ENCODE measurements at regions not wholly inside any gene's neighbourhood (a gene's known extent, or its start where the extent isn't known, plus 50 kb on each side); places are given as distances from the start of the nearest gene placed in this dataset.
A peak's percentile ranks its signal among the peaks of the same experiment; 100 is the strongest.

DNA sequence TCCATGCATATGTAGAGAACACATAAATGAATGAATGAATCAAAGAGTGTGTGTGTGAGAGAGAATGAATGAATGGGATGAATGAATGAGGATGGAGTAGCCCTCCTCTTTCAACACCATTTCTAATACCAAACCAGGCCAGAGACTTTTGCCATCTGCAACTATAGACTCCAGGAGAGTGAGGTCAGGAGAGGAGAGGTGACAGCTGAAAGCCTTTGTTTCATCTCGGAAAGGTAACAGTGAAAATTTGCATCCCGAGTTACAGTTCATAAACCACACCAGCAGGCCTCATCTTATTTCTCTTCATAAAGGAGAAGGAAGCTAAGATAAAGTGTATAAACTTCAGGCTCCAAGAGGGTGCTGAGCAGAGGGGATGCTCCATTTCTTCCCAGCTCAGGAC, 255.3 kb upstream of the KLF4 start:
- Histone ChIP-seq H3K36me3 (no peaks in the 10 kb centered on the region), H3K4me1 (peaks cover 0 to 5% (median 0%) of the 10 kb centered on the region in 4 donors), H3K4me3 (no peak overlapping the region), H3K27ac (no peak overlapping the region), H3K9me3 (no peaks in the 10 kb centered on the region), H3K27me3 (no peaks in the 10 kb centered on the region)
- no peak for DNase-seq
- TF ChIP-seq POLR2A (IDR thresholded peaks at IDR 0.05): no peak
- TF ChIP-seq, protein P1, sequence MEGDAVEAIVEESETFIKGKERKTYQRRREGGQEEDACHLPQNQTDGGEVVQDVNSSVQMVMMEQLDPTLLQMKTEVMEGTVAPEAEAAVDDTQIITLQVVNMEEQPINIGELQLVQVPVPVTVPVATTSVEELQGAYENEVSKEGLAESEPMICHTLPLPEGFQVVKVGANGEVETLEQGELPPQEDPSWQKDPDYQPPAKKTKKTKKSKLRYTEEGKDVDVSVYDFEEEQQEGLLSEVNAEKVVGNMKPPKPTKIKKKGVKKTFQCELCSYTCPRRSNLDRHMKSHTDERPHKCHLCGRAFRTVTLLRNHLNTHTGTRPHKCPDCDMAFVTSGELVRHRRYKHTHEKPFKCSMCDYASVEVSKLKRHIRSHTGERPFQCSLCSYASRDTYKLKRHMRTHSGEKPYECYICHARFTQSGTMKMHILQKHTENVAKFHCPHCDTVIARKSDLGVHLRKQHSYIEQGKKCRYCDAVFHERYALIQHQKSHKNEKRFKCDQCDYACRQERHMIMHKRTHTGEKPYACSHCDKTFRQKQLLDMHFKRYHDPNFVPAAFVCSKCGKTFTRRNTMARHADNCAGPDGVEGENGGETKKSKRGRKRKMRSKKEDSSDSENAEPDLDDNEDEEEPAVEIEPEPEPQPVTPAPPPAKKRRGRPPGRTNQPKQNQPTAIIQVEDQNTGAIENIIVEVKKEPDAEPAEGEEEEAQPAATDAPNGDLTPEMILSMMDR (IDR thresholded peaks at IDR 0.05): no peak

DNA sequence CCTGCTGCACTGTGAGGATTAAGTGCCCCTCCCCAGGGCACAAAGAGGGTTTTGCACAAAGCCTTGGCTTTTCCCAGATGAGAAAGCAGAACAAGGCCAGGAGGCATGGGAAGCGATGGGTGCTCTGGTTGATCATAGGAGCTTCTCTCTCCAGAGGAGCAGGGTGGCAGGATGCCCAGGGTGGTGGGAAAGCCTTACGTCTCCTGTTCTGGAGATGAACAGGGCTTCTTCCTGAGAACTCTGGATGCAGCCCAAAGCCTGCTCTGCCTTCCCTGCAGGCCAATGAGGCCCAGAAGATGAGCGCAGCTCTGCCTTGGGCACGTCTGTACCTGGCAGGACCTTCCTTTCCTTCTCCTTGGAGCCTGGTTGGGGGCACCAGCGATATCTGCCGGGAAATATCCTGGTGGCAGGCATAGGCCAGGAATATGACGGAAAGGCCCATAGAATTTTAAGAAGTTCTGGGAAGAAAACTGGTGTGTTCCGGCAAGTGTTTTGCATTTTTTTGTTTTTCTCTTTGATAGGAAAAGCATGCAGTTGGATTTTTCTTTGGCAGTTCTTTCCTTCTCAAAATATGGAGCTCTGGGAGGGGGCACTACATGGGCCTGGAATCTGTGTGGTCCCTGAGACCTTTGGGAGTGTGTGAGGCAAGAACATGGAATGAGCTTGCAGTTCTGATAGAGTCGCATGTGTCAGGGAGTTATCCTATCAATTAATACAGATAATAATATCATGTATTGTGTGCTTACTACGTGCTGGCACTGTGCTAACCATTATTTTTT, 253.2 kb upstream of the KLF4 start:
- Histone ChIP-seq H3K27ac (no peak overlapping the region), H3K4me3 (no peak overlapping the region), H3K36me3 (no peaks in the 10 kb centered on the region), H3K27me3 (no peaks in the 10 kb centered on the region), H3K9me3 (no peaks in the 10 kb centered on the region), H3K4me1 (peaks cover 0 to 10% (median 3%) of the 10 kb centered on the region in 4 donors)
- DNase-seq: peak in 1 of 3 donors; percentile 27
- TF ChIP-seq, protein P1 (IDR thresholded peaks at IDR 0.05): no peak
- TF ChIP-seq POLR2A (IDR thresholded peaks at IDR 0.05): no peak

GRCh38 chr9:107740088-107740980, 250.8 kb upstream of the KLF4 start:
- Histone ChIP-seq H3K27ac (no peak overlapping the region), H3K4me1 (peaks cover 0 to 11% (median 5%) of the 10 kb centered on the region in 4 donors), H3K9me3 (no peaks in the 10 kb centered on the region), H3K36me3 (no peaks in the 10 kb centered on the region), H3K27me3 (no peaks in the 10 kb centered on the region), H3K4me3 (no peak overlapping the region)
- DNase-seq: peak in 1 of 3 donors; percentile 47
- no peak for TF ChIP-seq POLR2A (IDR thresholded peaks at IDR 0.05)
- TF ChIP-seq, protein P1 (IDR thresholded peaks at IDR 0.05): no peak

DNA sequence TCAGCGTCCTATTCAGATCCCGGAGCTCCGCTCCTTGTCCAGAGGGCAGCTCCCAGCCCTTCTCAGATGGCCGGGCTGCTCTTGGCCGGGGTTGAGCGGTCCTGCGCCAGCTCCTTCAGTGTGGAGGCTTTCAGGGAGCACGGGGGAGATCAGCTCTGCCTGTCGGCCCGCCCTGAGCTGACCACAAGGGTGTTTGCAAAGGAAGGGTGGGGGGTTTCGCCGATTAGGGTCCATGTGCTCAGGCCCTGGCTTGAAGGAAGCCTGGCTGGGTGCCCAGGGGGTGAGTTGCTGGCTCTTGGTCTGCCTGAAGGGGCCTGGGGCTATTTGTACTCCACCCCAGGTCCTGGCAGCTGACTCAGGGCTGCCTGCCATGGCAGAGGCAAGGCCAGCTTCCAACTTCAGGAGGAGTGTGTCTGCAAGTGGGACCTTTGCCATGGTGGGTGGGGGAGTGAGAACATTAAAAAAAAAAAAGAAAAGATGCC, 250.1 kb upstream of the KLF4 start:
- Histone ChIP-seq H3K27me3 (no peaks in the 10 kb centered on the region), H3K4me3 (no peak overlapping the region), H3K36me3 (no peaks in the 10 kb centered on the region), H3K9me3 (no peaks in the 10 kb centered on the region), H3K27ac (no peak overlapping the region), H3K4me1 (peaks cover 0 to 11% (median 5%) of the 10 kb centered on the region in 4 donors)
- TF ChIP-seq POLR2A (IDR thresholded peaks at IDR 0.05): no peak
- TF ChIP-seq, protein P1 (IDR thresholded peaks at IDR 0.05): no peak
- no peak for DNase-seq

GRCh38 chr9:107738789-107739188, 249.2 kb upstream of the KLF4 start:
- Histone ChIP-seq H3K27ac (peak overlapping the region; percentile 7 to 50 (median 34)), H3K4me3 (no peak overlapping the region), H3K36me3 (no peaks in the 10 kb centered on the region), H3K9me3 (no peaks in the 10 kb centered on the region), H3K4me1 (peaks cover 0 to 14% (median 5%) of the 10 kb centered on the region in 4 donors), H3K27me3 (no peaks in the 10 kb centered on the region)
- no peak for DNase-seq
- TF ChIP-seq POLR2A (IDR thresholded peaks at IDR 0.05): no peak
- TF ChIP-seq, protein P1 (IDR thresholded peaks at IDR 0.05): no peak
